HEK293T (cell line): ENCODE measurements at regions not wholly inside any gene's neighbourhood (a gene's known extent, or its start where the extent isn't known, plus 50 kb on each side); places are given as distances from the start of the nearest gene placed in this dataset.
A peak's percentile ranks its signal among the peaks of the same experiment; 100 is the strongest.
"Not testable (repeated sequence)": the region's sequence is repeated elsewhere in the genome, so short reads cannot be mapped to it uniquely, and the experiment has no call there.

ENCODE experiments used
- CTCF ChIA-PET: fragments of 350-600 bp; formaldehyde crosslinking; extraction: SDS; loops from one replicate; lab custom pipeline; 2021; ENCODE audit warnings: antibody characterized with exemption, inconsistent platforms; lab: Yijun Ruan, JAX
- POLR2A ChIA-PET: fragments of 350-600 bp; formaldehyde crosslinking; extraction: SDS; loops from one replicate; lab custom pipeline; 2020; ENCODE audit warnings: antibody characterized with exemption, inconsistent platforms; lab: Yijun Ruan, JAX
- DNase-seq: peaks from one replicate; pipeline ENCODE4 v3.0.0; 2012; ENCODE audit warnings: mixed read lengths; ENCODE audit errors: extremely low spot score
- ARNT ChIP-seq: fragments of 450-650 bp; IDR thresholded peaks from 2 replicates; pipeline ENCODE4 v1.6.1; 2017; ENCODE audit warnings: mild to moderate bottlenecking
- BHLHE40 ChIP-seq: fragments of 450-650 bp; IDR thresholded peaks from 2 replicates; pipeline ENCODE4 v1.6.1; 2016; ENCODE audit warnings: mild to moderate bottlenecking, moderate library complexity, borderline replicate concordance
- CTBP1 ChIP-seq: fragments of 450-650 bp; IDR thresholded peaks from 2 replicates; pipeline ENCODE4 v1.6.1; 2016; ENCODE audit warnings: borderline replicate concordance
- ELF4 ChIP-seq: fragments of 450-650 bp; IDR thresholded peaks from 2 replicates; pipeline ENCODE4 v1.6.1; 2017; ENCODE audit warnings: antibody characterized with exemption
- FOXA1 ChIP-seq: fragments of 450-650 bp; IDR thresholded peaks from 2 replicates; pipeline ENCODE4 v1.6.1; 2016; ENCODE audit warnings: mild to moderate bottlenecking
- FOXK2 ChIP-seq: fragments of 450-650 bp; IDR thresholded peaks from 2 replicates; pipeline ENCODE4 v1.6.1; 2016; ENCODE audit warnings: mild to moderate bottlenecking
- FOXM1 ChIP-seq: fragments of 450-650 bp; IDR thresholded peaks from 2 replicates; pipeline ENCODE4 v1.6.1; 2017; ENCODE audit warnings: mild to moderate bottlenecking, borderline replicate concordance
- HDGF ChIP-seq: fragments of 450-650 bp; IDR thresholded peaks from 2 replicates; pipeline ENCODE4 v1.6.1; 2017; ENCODE audit warnings: antibody characterized with exemption, borderline replicate concordance
- L3MBTL2 ChIP-seq: fragments of 450-650 bp; conservative IDR thresholded peaks from 2 replicates; pipeline ENCODE4 v1.6.1; 2016; ENCODE audit warnings: mild to moderate bottlenecking
- LEF1 ChIP-seq: fragments of 450-650 bp; IDR thresholded peaks from 2 replicates; pipeline ENCODE4 v1.6.1; 2017; ENCODE audit warnings: mild to moderate bottlenecking, borderline replicate concordance
- NFRKB ChIP-seq: fragments of 450-650 bp; IDR thresholded peaks from 2 replicates; pipeline ENCODE4 v1.6.1; 2016; ENCODE audit warnings: mild to moderate bottlenecking, moderate library complexity
- SP1 ChIP-seq: fragments of 450-650 bp; IDR thresholded peaks from 2 replicates; pipeline ENCODE4 v1.6.1; 2017
- SUZ12 ChIP-seq: fragments of 450-650 bp; IDR thresholded peaks from 2 replicates; pipeline ENCODE4 v1.6.1; 2016; ENCODE audit warnings: mild to moderate bottlenecking
- TARDBP ChIP-seq: fragments of 450-650 bp; IDR thresholded peaks from 2 replicates; pipeline ENCODE4 v1.6.1; 2016
- ZNF384 ChIP-seq: fragments of 450-650 bp; IDR thresholded peaks from 2 replicates; pipeline ENCODE4 v1.6.1; 2016
- TF ChIP-seq, protein P1 (sequence below): fragments of 450-650 bp; IDR thresholded peaks from 2 replicates; pipeline ENCODE4 v1.6.1; 2016

DNA sequence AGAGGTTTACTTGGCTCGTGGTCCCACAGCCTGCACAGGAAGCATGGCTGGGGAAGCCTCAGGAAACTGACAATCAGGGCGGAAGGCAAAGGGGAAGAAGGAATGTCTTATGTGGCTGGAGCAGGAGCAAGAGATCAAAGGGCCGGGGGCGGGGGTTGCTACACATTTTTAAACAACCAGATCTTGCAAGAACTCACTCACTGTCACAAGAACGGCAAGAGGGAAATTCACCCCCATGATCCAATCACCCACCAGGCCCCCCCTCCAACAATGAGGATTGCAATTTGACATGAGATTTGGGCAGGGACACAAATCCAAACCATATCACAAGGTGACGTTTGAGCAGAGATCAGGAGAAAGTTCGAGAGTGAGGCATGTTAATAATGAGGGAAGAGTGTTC, 163.7 kb upstream of the RPH3A start:
- no peak for DNase-seq
- ChIA-PET POLR2A (no interaction called here), CTCF (no interaction called here)
- TF ChIP-seq SP1: no peak
- TF ChIP-seq ZNF384: no peak
- no peak for TF ChIP-seq NFRKB
- TF ChIP-seq FOXA1: no peak

DNA sequence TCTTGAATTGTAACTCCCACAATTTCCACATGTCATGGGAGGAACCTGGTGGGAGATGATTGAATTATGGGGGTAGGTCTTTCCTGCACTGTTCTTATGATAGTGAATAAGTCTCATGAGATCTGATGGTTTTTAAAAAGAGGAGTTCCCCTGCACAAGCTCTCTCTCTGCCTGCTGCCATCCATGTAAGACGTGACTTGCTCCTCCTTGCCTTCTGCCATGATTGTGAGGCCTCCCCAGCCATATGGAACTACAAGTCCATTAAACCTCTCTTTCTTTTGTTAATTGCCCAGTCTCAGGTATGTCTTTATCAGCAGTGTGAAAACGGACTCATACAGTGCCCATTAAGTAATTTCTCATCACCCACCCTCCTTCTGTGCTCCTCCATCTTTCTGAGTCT, 159.6 kb upstream of the RPH3A start:
- POLR2A ChIA-PET, DNase-seq, CTCF ChIA-PET: not testable (repeated sequence)

DNA sequence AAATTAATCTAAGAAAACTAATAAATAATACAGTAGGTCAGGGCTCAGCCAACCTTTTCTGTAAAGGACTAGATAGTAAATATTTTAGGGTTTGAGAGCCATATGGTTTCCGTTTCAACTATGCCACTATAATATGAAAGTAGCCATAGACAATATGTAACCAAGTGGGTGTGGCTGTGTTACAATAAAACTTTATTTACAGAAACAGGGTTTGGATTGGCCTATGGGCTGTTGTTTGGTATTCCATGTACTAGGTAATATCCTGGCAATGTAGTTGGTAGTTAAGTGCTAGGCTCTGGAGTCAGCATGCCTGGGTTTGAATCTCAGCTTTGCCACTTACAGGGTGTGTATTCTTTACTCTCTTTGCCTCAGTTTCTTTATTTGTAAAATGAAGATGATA, 156.5 kb upstream of the RPH3A start:
- POLR2A ChIA-PET: no interaction called here
- DNase-seq: no peak
- CTCF ChIA-PET: no interaction called here
- TF ChIP-seq BHLHE40 (no peak), FOXK2 (no peak), FOXA1 (no peak), TARDBP (no peak), LEF1 (no peak), CTBP1 (no peak), ARNT (no peak), FOXM1 (no peak), HDGF (no peak), L3MBTL2 (no peak), ELF4 (no peak), NFRKB (no peak), SUZ12 (no peak), SP1 (no peak), ZNF384 (no peak)
- TF ChIP-seq, protein P1, sequence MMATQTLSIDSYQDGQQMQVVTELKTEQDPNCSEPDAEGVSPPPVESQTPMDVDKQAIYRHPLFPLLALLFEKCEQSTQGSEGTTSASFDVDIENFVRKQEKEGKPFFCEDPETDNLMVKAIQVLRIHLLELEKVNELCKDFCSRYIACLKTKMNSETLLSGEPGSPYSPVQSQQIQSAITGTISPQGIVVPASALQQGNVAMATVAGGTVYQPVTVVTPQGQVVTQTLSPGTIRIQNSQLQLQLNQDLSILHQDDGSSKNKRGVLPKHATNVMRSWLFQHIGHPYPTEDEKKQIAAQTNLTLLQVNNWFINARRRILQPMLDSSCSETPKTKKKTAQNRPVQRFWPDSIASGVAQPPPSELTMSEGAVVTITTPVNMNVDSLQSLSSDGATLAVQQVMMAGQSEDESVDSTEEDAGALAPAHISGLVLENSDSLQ: no peak

DNA sequence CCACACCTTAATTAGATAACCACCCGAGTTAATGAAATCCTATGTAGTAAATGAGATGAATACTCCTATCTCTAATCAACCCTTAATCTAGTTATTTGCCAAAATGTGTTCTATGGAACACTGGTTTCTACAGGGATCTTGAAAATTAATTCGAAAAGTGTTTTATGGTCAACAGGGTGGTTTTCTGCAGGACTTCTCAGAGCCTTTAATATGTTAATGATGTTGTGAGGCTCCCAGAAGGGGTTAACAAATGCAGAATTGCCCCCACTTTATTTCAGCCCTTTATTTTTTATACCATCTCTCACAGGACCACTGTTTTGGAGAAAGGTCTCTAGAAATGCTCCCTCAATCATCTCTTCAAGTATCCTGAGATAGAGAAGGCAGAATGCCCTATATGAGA, 153.1 kb upstream of the RPH3A start:
- ChIA-PET POLR2A (no interaction called here), CTCF (no interaction called here)

DNA sequence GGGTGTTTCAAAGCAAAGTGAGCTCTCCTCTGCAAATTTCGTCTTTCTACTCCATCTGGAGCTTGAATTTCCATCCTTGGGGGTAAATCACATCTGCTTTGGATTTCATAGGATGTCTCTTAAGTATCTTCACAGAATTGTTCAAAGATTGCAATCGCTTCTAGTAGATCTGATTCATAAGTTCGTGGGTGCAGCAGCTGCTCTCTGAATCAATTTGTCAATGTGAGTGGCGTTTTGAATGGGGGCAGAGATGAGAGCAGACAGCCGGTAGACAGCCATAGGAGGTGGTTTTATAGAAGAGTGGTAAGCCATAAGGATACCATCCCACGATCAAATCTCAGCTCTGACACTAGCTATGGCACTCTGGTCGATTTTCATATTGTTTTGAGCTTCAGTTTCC, 146.0 kb upstream of the RPH3A start:
- TF ChIP-seq ARNT (no peak), FOXA1 (no peak), NFRKB (no peak), LEF1 (no peak), FOXK2 (no peak), ELF4 (no peak), BHLHE40 (no peak), CTBP1 (no peak), SP1 (no peak), L3MBTL2 (no peak), TARDBP (no peak), HDGF (no peak), SUZ12 (no peak)
- POLR2A ChIA-PET: no interaction called here
- CTCF ChIA-PET: no interaction called here
- DNase-seq: no peak

More for the DNA sequence above, 153.1 kb upstream of the RPH3A start:
- no peak for TF ChIP-seq L3MBTL2
- no peak for TF ChIP-seq LEF1
- no peak for TF ChIP-seq FOXA1
- no peak for TF ChIP-seq BHLHE40
- no peak for DNase-seq

DNA sequence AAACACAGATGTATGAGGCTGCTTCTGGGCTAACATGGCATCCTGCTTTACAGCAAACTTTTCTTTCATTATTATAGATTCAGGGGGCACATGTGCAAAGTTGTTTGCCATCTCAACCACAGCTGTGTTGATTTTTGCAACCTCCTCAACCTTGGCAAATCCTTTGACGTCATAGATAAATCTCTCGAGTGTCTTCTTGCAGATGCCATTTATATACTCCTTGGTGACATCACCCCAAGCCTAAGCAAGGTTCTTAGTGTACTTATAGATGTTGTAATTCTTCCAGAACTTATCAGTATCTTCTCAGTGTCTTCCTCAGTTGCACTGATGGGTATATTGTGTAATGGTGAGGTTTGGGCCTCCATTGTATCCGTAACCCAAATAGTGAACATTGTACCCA, 135.4 kb upstream of the RPH3A start:
- ChIA-PET CTCF (no interaction called here), POLR2A (no interaction called here)
- DNase-seq: no peak
- no peak for TF ChIP-seq FOXM1
- no peak for TF ChIP-seq TARDBP
- TF ChIP-seq, protein P1: no peak
- TF ChIP-seq SUZ12: no peak
- no peak for TF ChIP-seq BHLHE40
- no peak for TF ChIP-seq ZNF384
- no peak for TF ChIP-seq ARNT
- TF ChIP-seq NFRKB: no peak
- no peak for TF ChIP-seq ELF4
- no peak for TF ChIP-seq FOXA1
- TF ChIP-seq LEF1: no peak
- no peak for TF ChIP-seq SP1
- no peak for TF ChIP-seq L3MBTL2
- no peak for TF ChIP-seq HDGF
- no peak for TF ChIP-seq FOXK2
- TF ChIP-seq CTBP1: no peak

DNA sequence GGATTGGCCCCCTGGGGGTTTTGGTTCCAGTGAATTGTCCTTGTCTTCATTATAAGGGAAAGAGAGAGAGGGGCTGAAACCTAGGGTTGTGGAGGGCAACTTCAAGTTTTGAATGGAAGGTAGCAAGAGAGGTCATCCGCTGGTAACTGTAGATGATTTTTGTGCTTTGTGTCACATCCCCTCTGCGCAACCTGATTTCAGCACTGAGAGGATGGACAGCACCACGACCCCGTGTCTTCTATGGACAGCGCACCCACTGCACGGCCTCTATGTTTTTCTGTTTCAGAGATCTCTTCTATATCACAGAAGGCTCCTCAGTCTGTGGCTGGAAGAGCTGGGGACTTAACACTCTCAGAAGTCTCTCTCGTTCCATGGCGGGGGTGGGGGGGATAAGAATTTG, 127.0 kb upstream of the RPH3A start:
- CTCF ChIA-PET: no interaction called here
- DNase-seq: peak; percentile 56
- POLR2A ChIA-PET: no interaction called here
- TF ChIP-seq TARDBP (no peak), ZNF384 (no peak), SP1 (no peak), FOXK2 (no peak), HDGF (no peak), BHLHE40 (no peak), FOXM1 (no peak), CTBP1 (no peak), L3MBTL2 (no peak), LEF1 (no peak), SUZ12 (no peak), ELF4 (no peak), FOXA1 (no peak), NFRKB (no peak), ARNT (no peak)
- TF ChIP-seq, protein P1: no peak
